ENCODE measurements at regions not wholly inside any gene's neighbourhood (a gene's known extent, or its start where the extent isn't known, plus 50 kb on each side); places are given as distances from the start of the nearest gene placed in this dataset.
"Not testable (repeated sequence)": the region's sequence is repeated elsewhere in the genome, so short reads cannot be mapped to it uniquely, and the experiment has no call there.

DNA sequence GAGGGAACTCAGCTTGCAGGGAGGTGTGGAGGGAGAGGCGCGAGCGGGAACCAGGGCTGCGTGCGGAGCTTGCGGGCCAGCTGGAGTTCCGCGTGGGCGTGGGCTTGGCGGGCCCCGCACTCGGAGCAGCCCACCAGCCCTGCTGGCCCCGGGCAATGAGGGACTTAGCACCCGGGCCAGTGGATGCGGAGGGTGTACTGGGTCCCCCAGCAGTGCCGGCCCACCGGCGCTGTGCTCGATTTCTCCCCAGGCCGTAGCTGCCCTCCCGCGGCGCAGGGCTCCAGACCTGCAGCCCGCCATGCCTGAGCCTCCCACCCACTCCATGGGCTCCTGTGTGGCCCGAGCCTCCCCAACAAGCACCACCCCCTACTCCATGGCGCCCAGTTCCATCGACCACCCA is 117.5 kb upstream of the TOP1 start:
- H3K36me3 ChIP-seq (ENCODE audit: control insufficient read depth in 2 of 2, extremely low read depth in 1 of 2, insufficient read depth in 2 of 2, low read length in 2 of 2); POLR2A ChIA-PET; H3K4me3 ChIP-seq (replicated peaks in 1 of 3; ENCODE audit: insufficient read depth in 1 of 3, low read depth in 1 of 3, low read length in 3 of 3); DNase-seq (ENCODE audit: low read depth, low spot score); FAIRE-seq; intact Hi-C loops (cut with micrococcal nuclease); H2AFZ ChIP-seq (ENCODE audit: low read depth, low read length); BruUV-seq (replicated peaks); H3K4me1 ChIP-seq (ENCODE audit: control insufficient read depth, extremely low read depth, insufficient read depth, low read length); H3K27me3 ChIP-seq (ENCODE audit: control insufficient read depth in 2 of 2, insufficient read depth in 2 of 2, low read length in 2 of 2); H3K9me1 ChIP-seq (replicated peaks; ENCODE audit: control insufficient read depth, extremely low read depth, insufficient read depth, low read length); H3K79me2 ChIP-seq (ENCODE audit: control insufficient read depth, insufficient read depth, low read length); dilution Hi-C loops (cut with MboI; ENCODE audit: extremely low pct_ligation_motif_present, low sequenced_read_pairs); H3K9ac ChIP-seq (replicated peaks; ENCODE audit: extremely low read depth, insufficient read depth, low read length); H3K4me2 ChIP-seq (ENCODE audit: insufficient read depth, low read length); H4K20me1 ChIP-seq (replicated peaks; ENCODE audit: control insufficient read depth, extremely low read depth, insufficient read depth, low read length); H3K27ac ChIP-seq (ENCODE audit: insufficient read depth, low read depth, low read length); H3K9me3 ChIP-seq (replicated peaks; ENCODE audit: control insufficient read depth, insufficient read depth, low read length): not testable (repeated sequence)
- CTCF ChIA-PET, result interaction anchor here (0.6 kb wide), 1 partner anchor 12 kb away, joined by 3 read pairs; no protein-coding TSS in a partner anchor

DNA sequence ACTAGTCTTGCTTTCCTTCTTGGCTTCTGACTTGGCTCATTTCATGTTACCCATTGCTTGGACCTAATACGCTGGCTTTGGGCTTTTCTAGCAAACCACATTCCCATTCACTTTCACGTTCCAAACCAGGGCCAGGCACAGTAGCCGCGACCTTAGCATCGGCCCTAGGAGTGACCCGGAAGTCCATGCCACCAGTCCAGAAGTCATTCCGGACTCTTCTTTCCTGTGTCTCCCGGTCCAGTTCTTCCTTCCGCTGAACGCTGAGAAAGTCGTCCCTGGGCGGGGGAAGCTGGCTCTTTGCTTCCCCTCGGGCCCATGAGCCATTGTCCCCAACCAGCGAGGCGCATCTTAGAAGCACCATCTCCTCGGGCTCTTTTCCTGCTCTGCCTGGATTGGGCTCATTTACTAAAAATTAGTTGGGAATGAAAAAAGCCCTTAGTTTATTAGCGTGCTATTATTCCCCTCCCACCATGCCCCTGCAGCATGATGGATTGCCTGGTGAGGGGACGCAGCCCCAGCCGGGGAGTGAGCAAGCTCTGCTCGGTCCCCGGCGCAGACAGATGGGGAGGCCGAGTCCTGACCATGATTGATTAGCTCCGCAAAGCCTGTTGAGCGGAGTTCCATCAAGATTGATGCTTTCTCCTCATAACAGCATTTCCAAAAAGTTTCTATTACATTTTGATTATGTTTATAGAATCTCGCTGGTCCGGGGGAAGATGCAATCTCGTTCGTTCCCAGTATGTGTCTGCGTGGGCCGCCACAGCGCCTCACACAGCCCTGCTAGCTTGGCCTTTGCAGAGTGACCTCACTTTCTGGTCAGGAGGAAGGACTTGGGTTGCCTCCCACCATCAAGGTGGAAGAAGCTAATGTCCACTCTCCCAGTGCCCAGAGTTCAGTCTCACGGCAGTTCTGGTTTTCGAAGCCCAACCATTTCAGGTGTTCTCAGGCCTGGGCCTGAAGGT is 115.1 kb upstream of the TOP1 start:
- dilution Hi-C loops (cut with MboI; ENCODE audit: extremely low pct_ligation_motif_present, low sequenced_read_pairs), result no loop called here
- intact Hi-C loops (cut with micrococcal nuclease), result no loop called here
- no peak overlapping the region for H3K27ac ChIP-seq (ENCODE audit: insufficient read depth, low read depth, low read length)
- H4K20me1 ChIP-seq (replicated peaks; ENCODE audit: control insufficient read depth, extremely low read depth, insufficient read depth, low read length), result no peaks in the 10 kb centered on the region
- no peaks in the 10 kb centered on the region for H3K9me3 ChIP-seq (replicated peaks; ENCODE audit: control insufficient read depth, insufficient read depth, low read length)
- no peaks in the 10 kb centered on the region for H3K9me1 ChIP-seq (replicated peaks; ENCODE audit: control insufficient read depth, extremely low read depth, insufficient read depth, low read length)
- no peak for FAIRE-seq
- TF ChIP-seq POLR2AphosphoS5 (IDR thresholded peaks at IDR 0.05; ENCODE audit: insufficient read depth, low read depth, low read length) (no peak), EZH2 (IDR thresholded peaks at IDR 0.05; ENCODE audit: borderline replicate concordance, low read depth, low read length, severe bottlenecking) (no peak), JUN (IDR thresholded peaks at IDR 0.05; ENCODE audit: borderline replicate concordance, insufficient read depth, insufficient read length, low read depth) (no peak), FOS (IDR thresholded peaks at IDR 0.05; ENCODE audit: borderline replicate concordance, insufficient read depth, low read length) (no peak), GATA2 (IDR thresholded peaks at IDR 0.05; ENCODE audit: insufficient read depth, insufficient read length, low read depth, low read length) (no peak)
- TF ChIP-seq, protein P1, sequence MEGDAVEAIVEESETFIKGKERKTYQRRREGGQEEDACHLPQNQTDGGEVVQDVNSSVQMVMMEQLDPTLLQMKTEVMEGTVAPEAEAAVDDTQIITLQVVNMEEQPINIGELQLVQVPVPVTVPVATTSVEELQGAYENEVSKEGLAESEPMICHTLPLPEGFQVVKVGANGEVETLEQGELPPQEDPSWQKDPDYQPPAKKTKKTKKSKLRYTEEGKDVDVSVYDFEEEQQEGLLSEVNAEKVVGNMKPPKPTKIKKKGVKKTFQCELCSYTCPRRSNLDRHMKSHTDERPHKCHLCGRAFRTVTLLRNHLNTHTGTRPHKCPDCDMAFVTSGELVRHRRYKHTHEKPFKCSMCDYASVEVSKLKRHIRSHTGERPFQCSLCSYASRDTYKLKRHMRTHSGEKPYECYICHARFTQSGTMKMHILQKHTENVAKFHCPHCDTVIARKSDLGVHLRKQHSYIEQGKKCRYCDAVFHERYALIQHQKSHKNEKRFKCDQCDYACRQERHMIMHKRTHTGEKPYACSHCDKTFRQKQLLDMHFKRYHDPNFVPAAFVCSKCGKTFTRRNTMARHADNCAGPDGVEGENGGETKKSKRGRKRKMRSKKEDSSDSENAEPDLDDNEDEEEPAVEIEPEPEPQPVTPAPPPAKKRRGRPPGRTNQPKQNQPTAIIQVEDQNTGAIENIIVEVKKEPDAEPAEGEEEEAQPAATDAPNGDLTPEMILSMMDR (IDR thresholded peaks at IDR 0.05; ENCODE audit: extremely low read depth in 1 of 2, insufficient read depth in 1 of 2, low read depth in 1 of 2, low read length in 2 of 2), result no peak
- H3K4me1 ChIP-seq (ENCODE audit: control insufficient read depth, extremely low read depth, insufficient read depth, low read length), result no peaks in the 10 kb centered on the region
- no peaks in the 10 kb centered on the region for H3K79me2 ChIP-seq (ENCODE audit: control insufficient read depth, insufficient read depth, low read length)
- H3K4me2 ChIP-seq (ENCODE audit: insufficient read depth, low read length), result no peak overlapping the region
- H3K36me3 ChIP-seq (ENCODE audit: control insufficient read depth in 2 of 2, extremely low read depth in 1 of 2, insufficient read depth in 2 of 2, low read length in 2 of 2), result no peaks in the 10 kb centered on the region
- CTCF ChIA-PET, result no interaction called here
- no peak for DNase-seq (ENCODE audit: low read depth, low spot score)
- H2AFZ ChIP-seq (ENCODE audit: low read depth, low read length), result no peak overlapping the region
- H3K4me3 ChIP-seq (replicated peaks in 1 of 3; ENCODE audit: insufficient read depth in 1 of 3, low read depth in 1 of 3, low read length in 3 of 3), result no peak overlapping the region
- no peaks in the 10 kb centered on the region for H3K27me3 ChIP-seq (ENCODE audit: control insufficient read depth in 2 of 2, insufficient read depth in 2 of 2, low read length in 2 of 2)
- H3K9ac ChIP-seq (replicated peaks; ENCODE audit: extremely low read depth, insufficient read depth, low read length), result no peak overlapping the region
- POLR2A ChIA-PET, result no interaction called here
- no TSS peak for BruUV-seq (replicated peaks)
